MM.1S (cell line): ENCODE measurements at regions not wholly inside any gene's neighbourhood (a gene's known extent, or its start where the extent isn't known, plus 50 kb on each side); places are given as distances from the start of the nearest gene placed in this dataset.
"Not testable (repeated sequence)": the region's sequence is repeated elsewhere in the genome, so short reads cannot be mapped to it uniquely, and the experiment has no call there.

ENCODE experiments used
- DNase-seq: peaks from one replicate; pipeline ENCODE4 v3.0.0-alpha.2; 2015
- H2AFZ ChIP-seq: fragments of 300-600 bp; sonication (generic); 2 replicates; pipeline ENCODE4 v1.6.0; 2016; ENCODE audit warnings: antibody characterized with exemption, low read length
- H3F3A ChIP-seq: fragments of 300-600 bp; sonication (generic); 2 replicates; pipeline ENCODE4 v1.6.1; 2016; ENCODE audit warnings: mild to moderate bottlenecking, antibody characterized with exemption, low read length, moderate library complexity, mixed read lengths; ENCODE audit not compliant: insufficient read depth
- H3K27ac ChIP-seq: fragments of 300-600 bp; sonication (generic); 2 replicates; pipeline ENCODE4 v1.5.1; 2016; ENCODE audit warnings: mild to moderate bottlenecking, low read length
- H3K27me3 ChIP-seq: fragments of 300-600 bp; sonication (generic); replicated peaks from 2 replicates; pipeline ENCODE4 v1.6.0; 2016; ENCODE audit warnings: low read length; ENCODE audit not compliant: insufficient read depth
- H3K36me3 ChIP-seq: fragments of 300-600 bp; sonication (generic); replicated peaks from 2 replicates; pipeline ENCODE4 v1.6.1; 2016; ENCODE audit warnings: mild to moderate bottlenecking, low read length, mixed read lengths; ENCODE audit not compliant: insufficient read depth
- H3K4me1 ChIP-seq: fragments of 300-600 bp; sonication (generic); 2 replicates; pipeline ENCODE4 v1.6.1; 2016; ENCODE audit warnings: low read length, mixed read lengths
- H3K4me2 ChIP-seq: fragments of 300-600 bp; sonication (generic); 2 replicates; pipeline ENCODE4 v1.6.0; 2016; ENCODE audit warnings: low read depth, low read length
- H3K4me3 ChIP-seq: fragments of 300-600 bp; sonication (generic); 2 replicates; pipeline ENCODE4 v1.5.1; 2016; ENCODE audit warnings: low read length, mixed read lengths
- H3K79me2 ChIP-seq: fragments of 300-600 bp; sonication (generic); 2 replicates; pipeline ENCODE4 v1.6.1; 2016; ENCODE audit warnings: mixed run types, low read length, mixed read lengths
- H3K9ac ChIP-seq: fragments of 300-600 bp; sonication (generic); 2 replicates; pipeline ENCODE4 v1.6.1; 2016; ENCODE audit warnings: low read length, mixed read lengths
- H3K9me2 ChIP-seq: fragments of 300-600 bp; sonication (generic); replicated peaks from 2 replicates; pipeline ENCODE4 v1.6.1; 2016; ENCODE audit warnings: mild to moderate bottlenecking, low read length, mixed read lengths; ENCODE audit not compliant: insufficient read depth
- H3K9me3 ChIP-seq: fragments of 300-600 bp; sonication (generic); replicated peaks from 2 replicates; pipeline ENCODE4 v1.6.1; 2016; ENCODE audit warnings: mild to moderate bottlenecking, low read length, mixed read lengths; ENCODE audit not compliant: insufficient read depth
- H4K20me1 ChIP-seq: fragments of 300-600 bp; sonication (generic); 2 replicates; pipeline ENCODE4 v1.6.1; 2016; ENCODE audit warnings: mild to moderate bottlenecking, low read length, moderate library complexity, mixed read lengths; ENCODE audit not compliant: insufficient read depth
- CTCF ChIP-seq: fragments of 300-600 bp; sonication (generic); IDR thresholded peaks from 2 replicates; pipeline ENCODE4 v1.5.1; 2016; ENCODE audit warnings: antibody characterized with exemption, low read length, mixed read lengths
- EZH2 ChIP-seq: fragments of 300-600 bp; sonication (generic); optimal IDR thresholded peaks from 2 replicates; pipeline ENCODE3; 2017; ENCODE audit warnings: low read depth, mild to moderate bottlenecking, antibody characterized with exemption, low read length, mixed read lengths
- EZH2phosphoT487 ChIP-seq: fragments of 300-600 bp; sonication (generic); IDR thresholded peaks from 2 replicates; pipeline ENCODE4 v1.6.1; 2018; ENCODE audit warnings: antibody characterized with exemption, low read length

GRCh38 chr9:87040410-87041009, 93.2 kb upstream of the GAS1 start:
- Histone ChIP-seq H3K36me3 (no peaks in the 10 kb centered on the region), H4K20me1 (no peaks in the 10 kb centered on the region), H2AFZ (no peak overlapping the region), H3K4me2 (no peak overlapping the region), H3K4me1 (no peaks in the 10 kb centered on the region), H3K27me3 (no peaks in the 10 kb centered on the region), H3K9ac (no peak overlapping the region), H3F3A (no peaks in the 10 kb centered on the region), H3K79me2 (no peaks in the 10 kb centered on the region), H3K27ac (no peak overlapping the region), H3K4me3 (no peak overlapping the region), H3K9me2 (no peaks in the 10 kb centered on the region), H3K9me3 (no peaks in the 10 kb centered on the region)
- TF ChIP-seq EZH2phosphoT487: no peak
- no peak for TF ChIP-seq CTCF
- TF ChIP-seq EZH2: no peak
- no peak for DNase-seq

GRCh38 chr9:87041553-87042235, 94.4 kb upstream of the GAS1 start:
- not testable (repeated sequence) for H3K4me2 ChIP-seq, H3K4me1 ChIP-seq, H3K9me2 ChIP-seq, H2AFZ ChIP-seq, H3F3A ChIP-seq, H3K36me3 ChIP-seq, H3K27ac ChIP-seq, H3K27me3 ChIP-seq, H4K20me1 ChIP-seq, DNase-seq, H3K4me3 ChIP-seq, H3K79me2 ChIP-seq, H3K9ac ChIP-seq, H3K9me3 ChIP-seq

GRCh38 chr9:87049929-87050608, 102.8 kb upstream of the GAS1 start:
- not testable (repeated sequence) for H3F3A ChIP-seq, H3K9ac ChIP-seq, H3K27me3 ChIP-seq, H3K9me3 ChIP-seq, H3K4me1 ChIP-seq, H3K27ac ChIP-seq, H3K79me2 ChIP-seq, H2AFZ ChIP-seq, H3K36me3 ChIP-seq, H3K4me3 ChIP-seq, H3K4me2 ChIP-seq, H4K20me1 ChIP-seq, H3K9me2 ChIP-seq, DNase-seq

- H3K9me2 ChIP-seq: no peaks in the 10 kb centered on the region
- no peak overlapping the region for H3K4me2 ChIP-seq
- no peaks in the 10 kb centered on the region for H3K9me3 ChIP-seq
- no peaks in the 10 kb centered on the region for H4K20me1 ChIP-seq
- no peaks in the 10 kb centered on the region for H3K79me2 ChIP-seq
- H3K4me3 ChIP-seq: no peak overlapping the region
- no peaks in the 10 kb centered on the region for H3K27me3 ChIP-seq
- no peak overlapping the region for H3K9ac ChIP-seq
- no peak for DNase-seq
- TF ChIP-seq CTCF (no peak), EZH2phosphoT487 (no peak), EZH2 (no peak)
- H3K36me3 ChIP-seq: no peaks in the 10 kb centered on the region
- no peaks in the 10 kb centered on the region for H3F3A ChIP-seq
- H2AFZ ChIP-seq: no peak overlapping the region
- H3K27ac ChIP-seq: no peak overlapping the region
- no peaks in the 10 kb centered on the region for H3K4me1 ChIP-seq
Measured at GRCh38 chr9:87054999-87055686, 107.8 kb upstream of the GAS1 start.
